Non-pigmented ciliary epithelial cell (primary cell): ENCODE measurements at regions not wholly inside any gene's neighbourhood (a gene's known extent, or its start where the extent isn't known, plus 50 kb on each side); places are given as distances from the start of the nearest gene placed in this dataset.
"Not testable (repeated sequence)": the region's sequence is repeated elsewhere in the genome, so short reads cannot be mapped to it uniquely, and the experiment has no call there.

ENCODE experiments used
- DNase-seq: peaks from one replicate; pipeline ENCODE4 v3.0.0-alpha.2; 2010; ENCODE audit warnings: low read depth

DNA sequence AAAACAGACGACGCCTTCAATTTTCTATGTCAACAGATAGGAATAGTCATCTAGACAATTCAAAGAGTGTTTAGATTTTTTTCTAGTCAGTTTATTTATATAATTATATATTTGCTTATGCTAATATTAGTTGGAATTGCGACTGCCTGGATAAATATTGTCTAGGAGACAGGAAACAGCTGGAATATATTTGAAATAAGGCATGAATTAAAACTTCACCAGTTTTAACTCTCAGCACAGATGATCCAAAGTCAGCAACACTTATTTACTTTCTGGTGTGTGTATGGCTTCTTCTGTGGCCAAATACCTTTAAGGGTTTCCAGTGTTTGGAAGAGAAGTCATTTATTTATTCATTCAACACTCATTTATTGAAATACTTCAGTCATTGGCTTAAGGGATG, 1215.4 kb upstream of the USP15 start:
- DNase-seq: no peak

GRCh38 chr12:61070640-61071414, 1189.4 kb upstream of the USP15 start:
- DNase-seq: no peak

DNA sequence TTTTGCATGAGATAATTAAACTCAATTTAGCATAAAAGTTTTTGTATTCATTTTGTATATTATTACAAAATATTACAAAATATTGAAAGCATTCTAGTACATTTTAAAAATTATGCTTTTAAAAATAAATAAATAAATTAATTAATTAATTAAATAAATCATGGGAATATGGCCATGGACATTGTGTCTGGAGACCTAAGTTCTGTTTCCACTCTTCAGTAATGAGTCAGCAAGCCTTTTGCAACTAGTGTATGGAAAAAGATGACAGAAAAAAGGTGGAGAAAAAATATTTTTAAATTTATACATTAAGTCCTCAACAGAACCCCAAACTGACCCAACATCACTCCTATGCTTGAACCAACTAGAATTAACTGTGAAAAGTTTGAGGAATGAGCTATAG, 1187.5 kb upstream of the USP15 start:
- no peak for DNase-seq

- no peak for DNase-seq
These were observed 1165.1 kb upstream of the USP15 start for GRCh38 chr12:61095111-61095510.

GRCh38 chr12:61098031-61098580, 1162.1 kb upstream of the USP15 start:
- DNase-seq: no peak

DNA sequence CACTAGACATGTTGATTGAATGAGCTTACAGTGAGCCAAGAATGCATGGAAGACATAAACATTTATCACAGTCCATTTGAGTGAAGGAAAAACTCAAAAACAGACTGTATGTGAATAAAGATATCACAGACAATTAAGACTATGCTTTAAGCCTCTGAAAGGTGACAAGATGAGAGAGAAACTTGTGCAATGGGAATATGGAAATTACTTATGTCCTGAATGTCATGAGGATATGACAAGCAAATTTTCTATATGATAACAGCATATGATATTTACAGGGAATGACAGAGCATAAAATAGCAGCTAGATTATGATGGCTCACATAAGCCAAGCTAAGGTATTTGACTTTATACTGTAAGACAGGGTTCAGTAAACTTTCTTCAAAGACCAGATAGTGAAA, 1153.1 kb upstream of the USP15 start:
- no peak for DNase-seq

DNA sequence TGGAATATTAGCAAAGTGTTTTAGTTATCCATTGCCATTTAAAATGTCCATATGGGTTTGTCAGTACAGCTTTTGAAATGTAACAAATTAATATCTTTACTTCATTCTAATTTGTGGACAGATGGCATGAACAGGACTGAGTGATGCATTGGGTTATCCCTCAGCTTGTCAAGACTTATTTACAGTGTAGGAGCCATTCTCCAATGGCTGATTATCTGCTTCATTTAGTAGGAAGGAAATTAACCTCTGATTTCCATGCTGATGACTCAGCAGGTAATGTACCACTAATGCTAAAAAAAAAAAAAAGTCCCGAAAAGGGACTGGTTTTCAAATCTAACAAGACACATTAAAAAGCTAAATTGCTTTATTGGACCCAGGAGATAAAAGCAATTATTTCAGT, 1149.0 kb upstream of the USP15 start:
- DNase-seq: no peak

GRCh38 chr12:61137677-61138414, 1122.4 kb upstream of the USP15 start:
- no peak for DNase-seq

DNA sequence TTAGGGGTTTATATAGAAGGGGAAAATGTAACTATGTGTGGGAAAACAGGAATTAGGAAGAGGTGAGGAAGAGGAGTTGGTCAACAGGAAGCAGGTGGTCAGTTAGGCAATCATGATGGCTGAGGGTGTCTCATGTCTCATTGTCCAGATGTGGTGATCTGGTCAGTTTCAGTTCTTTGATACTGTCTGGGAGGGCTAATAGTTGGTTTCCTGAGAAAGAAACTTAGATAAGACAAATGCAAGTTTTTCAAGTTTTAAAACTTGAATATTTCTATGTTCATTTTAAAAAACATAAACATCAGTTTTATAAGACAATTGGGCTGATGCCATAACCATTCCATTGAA, 1121.8 kb upstream of the USP15 start:
- DNase-seq: no peak

DNA sequence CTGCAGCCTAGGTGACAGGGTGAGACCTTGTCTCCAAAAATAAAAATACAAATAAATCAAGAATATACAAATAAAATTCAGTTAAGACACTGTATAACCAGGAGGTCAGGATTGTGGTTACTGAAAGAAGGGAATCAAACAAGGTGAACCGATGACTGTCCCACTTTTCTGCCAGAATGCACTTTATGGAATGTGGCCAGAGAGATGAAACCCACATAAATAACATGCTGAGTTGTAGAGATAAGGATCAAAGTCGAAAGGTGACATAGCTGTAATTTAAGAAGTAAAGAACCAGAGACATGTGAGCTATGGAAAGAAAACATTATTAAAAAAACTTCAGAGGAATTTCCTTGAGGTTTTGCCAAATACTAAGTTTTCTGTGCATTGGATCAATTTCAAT, 1098.2 kb upstream of the USP15 start:
- DNase-seq: no peak

DNA sequence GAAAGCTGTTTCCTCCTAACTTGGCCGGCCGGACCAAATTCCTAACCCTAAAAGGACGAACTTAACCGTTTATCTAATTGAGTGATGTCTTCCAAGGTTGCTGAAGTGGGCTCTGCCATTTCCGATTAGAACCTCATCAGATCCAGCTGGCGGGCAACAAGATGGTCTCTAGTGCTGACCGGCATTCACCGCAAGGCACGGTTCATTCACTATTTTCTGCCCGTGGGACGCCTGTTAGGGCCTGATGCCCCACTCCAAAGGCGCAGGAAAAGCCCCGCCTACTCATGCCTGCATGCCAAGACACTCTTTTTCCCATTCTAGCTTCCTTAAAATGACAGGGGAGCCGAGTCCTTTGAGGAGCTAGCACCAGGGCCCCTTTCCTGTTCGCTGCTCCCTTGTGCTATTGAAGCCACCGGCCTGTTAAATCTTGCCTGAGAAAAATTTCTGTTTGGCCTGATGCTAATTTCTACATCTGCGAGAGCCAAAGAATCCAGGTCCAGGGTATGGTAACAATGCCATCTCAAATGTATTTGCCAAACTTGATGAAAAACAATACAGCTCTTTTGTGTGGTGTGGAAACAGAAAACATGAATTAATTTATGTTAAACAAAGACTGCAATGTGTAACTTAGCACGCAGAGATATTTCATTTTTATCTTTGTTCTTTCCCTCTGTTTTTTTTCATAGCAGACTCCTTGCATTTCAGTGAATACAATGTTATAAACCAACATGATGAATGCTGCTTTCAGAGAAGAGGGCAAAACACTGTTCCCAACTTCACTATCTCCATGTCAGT, 1071.2 kb upstream of the USP15 start:
- no peak for DNase-seq

- no peak for DNase-seq
These were observed 1046.6 kb upstream of the USP15 start for GRCh38 chr12:61213646-61214045.

- no peak for DNase-seq
These were observed 1039.9 kb upstream of the USP15 start for GRCh38 chr12:61220337-61220736.

GRCh38 chr12:61232040-61232439, 1028.2 kb upstream of the USP15 start:
- no peak for DNase-seq

- no peak for DNase-seq
These were observed 1009.9 kb upstream of the USP15 start for GRCh38 chr12:61250303-61250702.

GRCh38 chr12:61251076-61251475, 1009.1 kb upstream of the USP15 start:
- no peak for DNase-seq

DNA sequence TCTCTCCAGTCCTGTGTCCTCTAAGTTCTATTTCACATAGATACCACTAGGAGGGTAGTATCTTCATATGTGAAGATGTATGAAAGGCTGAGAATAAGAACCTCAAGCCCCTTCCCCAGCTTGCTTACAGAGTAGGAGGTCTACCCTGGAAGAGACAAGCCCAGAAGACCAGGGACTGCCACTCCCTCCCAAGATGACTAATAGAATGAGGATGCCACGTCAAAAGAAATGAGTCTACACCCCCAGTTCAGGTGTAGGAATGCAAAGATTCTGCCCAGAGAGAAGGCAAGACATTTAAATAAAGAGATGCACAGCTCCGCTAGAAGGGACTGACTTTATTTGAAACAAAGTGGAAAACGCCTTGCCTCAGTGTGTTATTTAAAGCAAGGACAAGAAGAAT, 1006.0 kb upstream of the USP15 start:
- DNase-seq: no peak

DNA sequence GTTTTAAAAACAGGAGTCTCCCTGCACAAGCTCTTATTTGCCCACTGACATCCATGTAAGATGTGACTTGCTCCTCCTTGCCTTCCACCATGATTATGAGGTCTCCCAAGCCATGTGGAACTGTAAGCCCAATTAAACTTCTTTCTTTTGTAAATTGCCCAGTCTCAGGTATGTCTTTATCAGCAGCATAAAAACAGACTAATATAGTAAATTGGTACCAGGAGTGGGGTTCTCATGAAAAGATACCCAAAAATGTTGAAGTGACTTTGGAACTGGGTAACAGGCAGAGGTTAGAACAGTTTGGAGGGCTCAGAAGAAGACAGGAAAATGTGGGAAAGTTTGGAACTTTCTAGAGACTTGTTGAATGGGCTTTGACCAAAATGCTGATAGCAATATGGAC, 995.9 kb upstream of the USP15 start:
- not testable (repeated sequence) for DNase-seq

DNA sequence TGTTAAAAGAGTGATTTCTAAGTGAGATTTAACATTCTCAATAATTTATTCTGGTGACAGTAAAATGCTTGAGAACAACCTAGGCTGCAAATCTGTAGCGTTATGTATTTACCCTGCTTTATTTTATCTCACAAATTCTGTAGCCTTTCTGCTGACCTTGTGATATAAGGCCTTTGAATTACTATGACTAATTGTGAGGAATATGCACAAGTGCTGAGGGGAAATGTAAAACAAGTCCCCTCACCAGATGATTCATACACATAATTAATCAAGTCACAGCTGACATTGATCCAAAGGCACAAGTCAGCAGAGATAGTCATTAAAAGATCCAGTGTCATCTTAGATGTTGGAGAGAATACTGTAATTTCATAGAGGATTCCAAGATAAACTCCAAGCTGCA, 992.7 kb upstream of the USP15 start:
- DNase-seq: no peak

DNA sequence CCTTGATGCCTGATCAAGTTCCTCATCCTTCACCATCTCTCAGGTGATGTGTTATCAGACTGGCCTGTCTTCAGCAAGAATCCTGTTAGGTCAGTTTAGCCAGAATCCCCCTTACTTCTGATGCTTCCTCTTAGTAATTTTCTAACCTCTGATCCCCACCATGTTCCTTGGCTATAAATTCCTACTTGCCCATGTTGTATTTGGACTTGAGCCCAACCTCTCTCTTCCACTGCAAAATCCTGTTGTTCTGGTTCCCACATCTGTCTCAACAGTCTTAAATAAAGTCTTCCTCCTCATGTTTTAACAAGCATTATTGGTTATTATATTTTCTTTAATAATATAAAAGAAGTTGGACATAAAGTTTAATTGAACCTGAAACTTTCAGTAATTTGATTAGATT, 987.8 kb upstream of the USP15 start:
- no peak for DNase-seq

- DNase-seq: no peak
These were observed 977.2 kb upstream of the USP15 start for GRCh38 chr12:61282790-61283575.

DNA sequence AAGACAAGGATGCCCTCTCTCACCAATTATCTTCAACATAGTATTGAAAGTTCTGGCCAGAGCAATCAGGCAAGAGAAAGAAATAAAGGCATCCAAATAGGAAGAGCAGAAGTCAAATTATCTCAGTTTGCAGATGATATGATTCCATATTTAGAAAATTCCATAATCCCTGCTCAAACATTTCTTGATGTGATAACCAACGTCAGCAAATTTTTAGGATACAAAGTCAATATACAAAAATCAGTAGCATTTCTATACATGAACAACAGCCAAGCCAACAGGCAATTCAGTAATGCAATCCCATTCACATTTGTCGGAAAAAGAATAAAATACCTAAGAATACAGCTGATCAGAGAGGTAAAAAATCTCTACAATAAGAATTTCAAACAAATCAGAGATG, 969.7 kb upstream of the USP15 start:
- DNase-seq: no peak
